HS-5 (cell line): ENCODE measurements at regions not wholly inside any gene's neighbourhood (a gene's known extent, or its start where the extent isn't known, plus 50 kb on each side); places are given as distances from the start of the nearest gene placed in this dataset.

Source experiments
- DNase-seq: peaks from one replicate; pipeline ENCODE4 v3.0.0-alpha.2; 2012; ENCODE audit warnings: low read depth

GRCh38 chr12:97335115-97335514 lies 127.5 kb upstream of the RMST start:
- no peak for DNase-seq

GRCh38 chr12:97336900-97337751 lies 125.5 kb upstream of the RMST start:
- no peak for DNase-seq

- DNase-seq: no peak
These were observed 120.5 kb upstream of the RMST start for GRCh38 chr12:97342130-97342529.

- no peak for DNase-seq
These were observed 114.6 kb upstream of the RMST start for GRCh38 chr12:97347956-97348355.

GRCh38 chr12:97358361-97358760 lies 104.2 kb upstream of the RMST start:
- no peak for DNase-seq

GRCh38 chr12:97359021-97359690 lies 103.4 kb upstream of the RMST start:
- DNase-seq: no peak

- DNase-seq: no peak
These were observed 98.9 kb upstream of the RMST start for GRCh38 chr12:97363693-97364092.

- no peak for DNase-seq
These were observed 94.0 kb upstream of the RMST start for GRCh38 chr12:97368462-97369163.

- DNase-seq: no peak
These were observed 87.3 kb upstream of the RMST start for GRCh38 chr12:97375310-97375709.

GRCh38 chr12:97380440-97380839 lies 82.2 kb upstream of the RMST start:
- DNase-seq: no peak

GRCh38 chr12:97385121-97385520 lies 77.5 kb upstream of the RMST start:
- no peak for DNase-seq

GRCh38 chr12:97386133-97386581 lies 76.4 kb upstream of the RMST start:
- DNase-seq: no peak

- no peak for DNase-seq
These were observed 74.8 kb upstream of the RMST start for GRCh38 chr12:97387844-97388243.

- DNase-seq: no peak
These were observed 67.9 kb upstream of the RMST start for GRCh38 chr12:97394657-97395056.

GRCh38 chr12:97397008-97397407 lies 65.6 kb upstream of the RMST start:
- no peak for DNase-seq

- DNase-seq: no peak
These were observed 63.9 kb upstream of the RMST start for GRCh38 chr12:97398704-97399103.

- no peak for DNase-seq
These were observed 58.5 kb upstream of the RMST start for GRCh38 chr12:97404093-97404492.

GRCh38 chr12:97404543-97404942 lies 58.1 kb upstream of the RMST start:
- DNase-seq: no peak

GRCh38 chr12:97408363-97408762 lies 54.2 kb upstream of the RMST start:
- DNase-seq: no peak

GRCh38 chr12:97411341-97411740 lies 51.3 kb upstream of the RMST start:
- DNase-seq: no peak
